HuH-7.5 (cell line): ENCODE measurements at regions not wholly inside any gene's neighbourhood (a gene's known extent, or its start where the extent isn't known, plus 50 kb on each side); places are given as distances from the start of the nearest gene placed in this dataset.
"Not testable (repeated sequence)": the region's sequence is repeated elsewhere in the genome, so short reads cannot be mapped to it uniquely, and the experiment has no call there.

Source experiments
- DNase-seq: peaks from one replicate; pipeline ENCODE4 v3.0.0; 2011; ENCODE audit warnings: low spot score

GRCh38 chr2:47690132-47690531 is 92.8 kb upstream of the MSH6 start:
- no peak for DNase-seq

GRCh38 chr2:47689118-47689517 is 93.8 kb upstream of the MSH6 start:
- not testable (repeated sequence) for DNase-seq

DNA sequence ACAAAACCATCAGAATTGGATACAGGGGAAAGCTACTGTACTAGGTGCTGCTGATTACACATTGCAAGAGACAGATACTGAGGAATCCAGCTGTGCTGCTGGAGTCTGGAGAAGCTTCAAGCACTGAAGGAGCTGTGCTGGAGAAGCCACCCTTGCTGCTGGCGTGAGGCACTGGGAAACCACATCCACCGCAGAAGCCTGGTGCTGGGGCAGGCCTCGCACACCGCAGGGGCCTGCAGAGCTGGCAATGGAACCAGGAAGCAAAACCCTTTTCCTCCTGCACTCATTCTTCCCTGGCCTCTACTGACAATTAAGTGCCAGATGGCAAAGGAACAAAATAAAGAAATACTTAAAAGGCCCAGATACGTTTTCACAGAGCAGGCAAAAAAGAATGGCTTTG is 94.4 kb upstream of the MSH6 start:
- DNase-seq, result no peak

DNA sequence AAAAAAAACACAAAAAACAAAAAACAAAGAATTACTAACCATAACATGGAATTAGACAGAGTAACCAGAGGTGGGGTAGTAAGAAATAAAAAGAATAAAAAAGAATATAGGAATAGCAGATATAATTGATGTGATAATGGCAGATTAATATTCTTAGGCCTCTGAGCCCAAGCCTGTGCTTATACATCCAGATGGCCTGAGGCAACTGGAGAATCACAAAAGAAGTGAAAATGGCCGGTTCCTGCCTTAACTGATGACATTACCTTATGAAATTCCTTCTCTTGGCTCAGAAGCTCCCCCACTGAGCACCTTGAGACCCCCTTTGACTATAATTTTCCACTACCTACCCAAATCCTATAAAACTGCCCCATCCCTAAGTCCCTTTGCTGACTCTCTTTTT is 95.1 kb upstream of the MSH6 start:
- DNase-seq, result no peak

GRCh38 chr2:47686018-47686417 is 96.9 kb upstream of the MSH6 start:
- no peak for DNase-seq

DNA sequence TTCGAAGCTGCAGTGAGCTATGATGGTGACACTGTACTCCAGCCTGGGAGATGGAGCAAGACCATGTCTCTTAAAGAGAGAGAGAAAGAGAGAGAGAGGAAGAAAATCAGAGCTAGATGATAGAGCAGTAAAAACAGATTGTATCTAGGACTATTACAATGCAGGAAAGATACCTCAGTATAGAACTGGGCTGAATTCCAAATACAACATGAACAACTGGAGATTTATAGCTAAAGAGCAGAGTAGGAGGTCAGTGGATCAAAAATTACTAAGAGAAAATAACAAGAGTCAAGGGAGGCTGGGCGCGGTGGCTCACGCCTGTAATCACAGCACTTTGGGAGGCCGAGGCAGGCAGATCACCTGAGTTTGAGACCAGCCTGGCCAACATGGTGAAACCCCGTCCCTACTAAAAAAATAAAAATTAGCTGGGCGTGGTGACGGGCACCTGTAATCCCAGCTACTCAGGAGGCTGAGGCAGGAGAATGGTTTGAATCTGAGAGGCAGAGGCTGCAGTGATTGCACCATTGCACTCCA is 100.7 kb upstream of the MSH6 start:
- DNase-seq, result no peak

DNA sequence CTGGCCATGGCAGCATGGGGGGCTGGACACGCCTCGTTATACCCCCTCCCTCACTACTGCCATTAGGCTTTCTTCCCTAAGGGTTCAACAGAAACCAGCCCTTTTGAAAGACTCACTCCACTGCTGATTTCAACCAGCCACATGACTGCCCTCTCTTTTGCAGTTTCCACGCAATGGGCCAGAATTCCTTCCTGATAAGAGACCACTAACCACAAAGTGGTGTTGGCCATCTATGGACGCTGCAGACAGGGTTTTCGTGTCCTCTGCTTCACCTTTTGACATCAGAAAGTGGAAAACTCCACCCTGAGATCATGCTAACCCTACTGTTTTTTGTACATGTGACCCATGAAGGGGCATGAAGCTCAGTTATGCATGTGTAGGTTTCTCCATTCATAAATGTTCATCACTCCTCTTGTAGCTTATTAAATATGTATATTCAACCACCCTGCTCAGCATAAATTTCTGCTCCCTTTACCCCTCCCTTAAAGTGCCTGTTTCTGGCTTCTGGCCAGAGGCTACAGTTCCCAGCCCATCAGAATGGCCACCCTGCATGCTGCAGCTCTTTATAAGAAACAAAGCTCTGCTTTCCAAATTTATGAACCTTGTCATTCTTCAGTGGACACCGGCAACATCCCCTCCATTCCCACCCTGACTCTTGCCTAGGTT is 105.6 kb upstream of the KCNK12 start:
- DNase-seq, result no peak

DNA sequence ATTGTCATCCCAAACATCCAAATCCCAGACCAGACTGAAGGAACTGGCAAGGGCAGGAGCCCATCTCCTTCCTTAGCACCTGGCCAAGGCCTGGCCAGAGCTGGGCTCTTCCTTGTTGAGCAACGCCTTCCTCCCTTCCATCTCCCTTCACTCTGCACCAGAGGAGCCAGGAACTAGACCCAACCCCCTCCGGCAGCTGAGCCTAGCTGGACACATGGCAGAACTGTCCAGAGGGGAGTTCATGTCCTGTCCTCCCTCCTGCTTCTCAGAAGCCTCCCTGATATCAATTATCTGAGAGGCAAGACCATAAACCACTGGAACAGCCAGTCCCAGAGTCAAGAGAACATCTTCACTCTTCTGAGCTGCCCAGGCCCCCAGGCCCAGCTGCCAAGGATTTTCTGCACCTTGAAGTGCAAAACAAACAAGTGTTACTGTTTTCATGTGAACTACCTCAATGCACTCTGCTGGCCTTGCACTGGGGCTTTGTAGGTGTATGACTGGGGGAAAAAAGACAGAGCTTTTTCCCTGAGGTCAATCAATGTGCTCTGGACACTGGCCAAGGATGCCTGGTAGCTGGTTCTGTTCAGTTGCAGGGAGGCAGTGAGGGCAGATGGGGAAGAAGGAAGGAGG is 104.5 kb upstream of the KCNK12 start:
- no peak for DNase-seq

DNA sequence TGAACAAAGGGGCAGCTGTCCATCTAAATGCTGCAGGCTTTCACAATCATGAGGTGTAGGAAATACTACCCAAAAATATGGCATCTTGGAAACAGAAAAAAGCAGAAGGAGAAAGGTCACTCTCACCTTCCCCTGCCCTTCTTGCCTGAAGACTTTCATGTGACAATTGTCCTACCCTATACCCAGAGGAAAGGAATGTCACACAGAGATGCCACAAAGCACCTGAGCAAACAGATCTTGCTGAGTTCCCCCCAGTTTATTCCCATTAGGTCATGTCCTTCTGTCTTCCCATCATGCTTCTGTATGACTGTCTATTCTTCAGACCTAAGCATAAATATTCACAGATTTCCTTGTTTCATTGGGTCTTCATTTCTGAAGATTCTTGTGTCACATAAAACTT is 95.5 kb upstream of the KCNK12 start:
- DNase-seq, result no peak

- no peak for DNase-seq
These were observed 94.0 kb upstream of the KCNK12 start for GRCh38 chr2:47664817-47665216.

DNA sequence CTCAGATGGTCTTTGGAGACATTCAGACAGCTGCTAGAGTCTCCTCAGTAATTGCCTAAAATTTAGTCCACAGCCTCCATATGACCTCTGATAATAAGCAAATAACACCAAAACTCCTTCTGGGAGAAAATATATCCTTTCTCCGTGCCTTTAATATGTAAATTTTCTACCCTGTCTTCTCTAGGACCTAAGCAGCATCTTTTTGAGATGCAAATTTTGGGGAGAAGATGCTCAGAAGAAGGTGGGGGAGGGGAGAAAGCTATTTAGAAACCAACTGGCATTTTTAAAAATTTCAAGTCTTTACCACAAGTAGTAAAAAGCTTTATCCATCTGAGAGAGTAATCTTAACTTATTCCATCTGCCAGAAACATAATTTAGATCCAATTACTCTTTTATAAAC is 91.8 kb upstream of the KCNK12 start:
- DNase-seq, result no peak

DNA sequence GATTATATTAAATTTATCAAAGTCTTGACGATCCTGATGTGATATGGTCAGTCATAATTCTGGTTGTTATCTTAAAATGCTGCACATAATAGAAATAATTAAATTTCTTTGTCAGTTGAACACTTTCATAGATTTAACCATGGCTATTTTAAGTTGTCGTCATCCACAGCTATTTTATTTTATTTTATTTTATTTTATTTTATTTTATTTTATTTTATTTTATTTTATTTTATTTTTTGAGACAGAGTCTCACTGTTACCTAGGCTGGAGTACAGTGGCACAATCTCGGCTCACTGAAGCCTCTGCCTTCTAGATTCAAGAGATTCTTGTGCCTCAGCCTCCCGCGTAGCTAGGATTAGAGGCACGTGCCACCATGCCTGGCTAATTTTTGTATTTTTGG is 90.5 kb upstream of the KCNK12 start:
- no peak for DNase-seq

DNA sequence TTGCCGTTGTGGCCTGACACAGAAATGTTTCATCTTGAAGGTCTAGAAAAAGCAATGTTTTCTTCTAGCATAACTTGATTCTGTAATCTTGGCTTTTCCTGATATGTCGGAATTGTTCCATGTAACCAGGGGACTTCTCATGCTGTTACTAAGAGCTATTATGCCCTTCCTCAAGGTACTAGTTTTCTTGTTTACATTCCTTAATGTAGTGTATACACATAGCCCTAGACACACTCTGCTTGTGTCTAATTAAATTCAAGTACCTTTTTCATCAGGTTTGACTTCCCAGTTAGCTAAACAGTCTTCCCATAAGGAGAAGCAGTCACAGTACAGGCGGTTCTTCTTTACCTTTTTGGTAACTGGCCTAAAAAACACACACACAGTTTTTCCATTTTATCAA is 89.4 kb upstream of the KCNK12 start:
- no peak for DNase-seq

- DNase-seq, result no peak
These were observed 88.0 kb upstream of the KCNK12 start for GRCh38 chr2:47658646-47659320.

DNA sequence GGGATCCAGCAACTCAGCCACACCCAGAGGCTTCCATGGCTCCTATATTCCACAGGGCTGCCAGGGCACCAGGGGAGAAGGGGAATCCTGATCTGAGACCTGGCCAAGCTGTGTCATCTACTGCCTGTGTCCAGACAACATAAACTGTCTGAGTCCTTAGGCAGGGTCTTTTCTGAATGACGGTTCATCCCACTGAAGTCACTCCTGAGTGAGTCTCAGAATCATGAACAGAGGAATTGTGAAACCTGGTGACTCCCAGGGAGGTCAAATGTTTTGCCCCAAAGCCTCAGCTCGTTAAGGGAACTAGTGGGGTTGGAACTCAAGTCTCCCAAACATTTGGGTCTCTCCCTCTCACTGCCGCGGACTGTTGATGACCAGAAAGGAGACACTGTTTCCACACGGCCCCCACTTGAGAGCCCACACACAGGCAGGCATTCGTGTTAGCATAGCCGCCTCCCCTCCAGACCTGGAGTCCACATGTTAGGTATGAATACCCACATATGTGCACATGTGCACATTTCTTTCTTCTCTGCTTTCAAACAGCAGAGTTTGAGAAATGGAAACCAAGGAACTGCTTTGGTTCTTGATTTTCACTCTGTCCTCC is 87.2 kb upstream of the KCNK12 start:
- DNase-seq, result no peak

DNA sequence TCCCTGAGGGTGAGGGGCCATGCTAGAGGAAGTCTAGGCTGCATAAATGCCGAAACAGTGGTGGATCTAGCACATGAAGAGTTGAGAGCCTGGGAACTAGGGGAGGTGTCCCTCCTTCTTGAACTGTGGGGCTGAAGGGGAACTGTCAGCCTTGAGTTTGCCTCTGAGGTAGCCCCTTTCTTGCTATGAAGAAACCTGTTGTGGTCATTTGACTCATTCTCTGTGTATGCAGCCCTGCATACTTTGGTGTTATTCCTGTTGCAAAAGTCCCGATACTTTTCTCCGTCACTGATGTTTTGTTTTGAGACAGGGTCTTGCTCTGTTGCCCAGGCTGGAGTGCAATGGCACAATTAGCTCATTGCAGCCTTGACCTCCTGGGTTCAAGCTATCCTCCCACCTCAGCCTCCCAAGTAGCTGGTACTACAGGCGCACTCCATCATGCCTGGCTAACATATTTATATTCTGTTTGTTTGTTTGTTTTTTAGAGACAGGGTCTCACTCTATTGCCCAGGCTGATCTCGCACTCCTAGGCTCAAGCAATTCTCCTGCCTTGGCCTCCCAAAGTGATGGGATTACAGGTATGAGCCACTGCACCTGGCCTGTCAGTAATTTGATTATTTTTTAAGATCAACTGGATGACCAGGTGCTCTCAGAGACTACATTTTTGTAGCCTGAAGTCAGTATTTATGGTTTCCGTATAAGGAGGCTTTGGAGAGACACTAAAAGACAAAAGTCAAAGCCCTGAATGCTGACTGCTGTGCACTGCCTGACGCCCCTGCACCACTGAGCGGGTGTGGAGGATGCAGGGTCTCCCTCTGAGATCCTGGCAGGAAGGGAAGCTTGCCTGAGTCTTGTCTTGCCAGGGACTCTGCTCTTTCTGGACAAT is 86.2 kb upstream of the KCNK12 start:
- no peak for DNase-seq

GRCh38 chr2:47655563-47655880 is 84.7 kb upstream of the KCNK12 start:
- DNase-seq, result no peak

GRCh38 chr2:47654790-47655562 is 84.2 kb upstream of the KCNK12 start:
- no peak for DNase-seq

GRCh38 chr2:47653902-47654789 is 83.4 kb upstream of the KCNK12 start:
- DNase-seq, result peak; percentile 14

- no peak for DNase-seq
These were observed 82.3 kb upstream of the KCNK12 start for GRCh38 chr2:47653036-47653435.
